GM23338 (cell line): ENCODE measurements at regions not wholly inside any gene's neighbourhood (a gene's known extent, or its start where the extent isn't known, plus 50 kb on each side); places are given as distances from the start of the nearest gene placed in this dataset.
"Not testable (repeated sequence)": the region's sequence is repeated elsewhere in the genome, so short reads cannot be mapped to it uniquely, and the experiment has no call there.

Experiments
- CREB1 ChIP-seq: fragments of 250-450 bp; sonication (Bioruptor Pico); IDR thresholded peaks from 2 replicates; pipeline ENCODE4 v1.5.0; 2020; ENCODE audit warnings: low read depth, mild to moderate bottlenecking, moderate library complexity
- EZH2 ChIP-seq: fragments of 200-600 bp; sonication (generic); IDR thresholded peaks from one replicate; pipeline ENCODE4 v1.8.0; 2017; ENCODE audit warnings: antibody characterized with exemption, mild to moderate bottlenecking, low read depth; ENCODE audit not compliant: unreplicated experiment
- EZH2phosphoT487 ChIP-seq: fragments of 200-600 bp; sonication (generic); IDR thresholded peaks from one replicate; pipeline ENCODE4 v1.8.1; 2018; ENCODE audit warnings: antibody characterized with exemption; ENCODE audit not compliant: unreplicated experiment
- JUNB ChIP-seq: IDR thresholded peaks from one replicate; pipeline ENCODE4 v1.6.1; 2016; ENCODE audit warnings: antibody characterized with exemption; ENCODE audit not compliant: unreplicated experiment
- NANOG ChIP-seq: IDR thresholded peaks from 2 replicates; pipeline ENCODE4 v1.6.1; 2016; ENCODE audit warnings: antibody characterized with exemption, borderline replicate concordance
- POLR2AphosphoS5 ChIP-seq: IDR thresholded peaks from 2 replicates; pipeline ENCODE4 v1.6.1; 2016; ENCODE audit warnings: antibody characterized with exemption, low read depth
- ZNF331 ChIP-seq: fragments of 250-450 bp; sonication (Bioruptor Pico); IDR thresholded peaks from 2 replicates; pipeline ENCODE4 v1.5.0; 2020; ENCODE audit warnings: low read depth, mild to moderate bottlenecking, moderate library complexity
- TF ChIP-seq, protein P1 (sequence below), 2 experiments: fragments of 200-600 bp in 1 of 2; sonication (generic) in 1 of 2; conservative IDR thresholded peaks; 2 replicates each; pipeline versions ENCODE4 v1.5.1 to v1.6.1; 2016 to 2017; ENCODE audit warnings: antibody characterized with exemption in 2 of 2, low read depth in 2 of 2, mild to moderate bottlenecking in 2 of 2, moderate library complexity in 1 of 2
- TF ChIP-seq, protein P2 (sequence below): IDR thresholded peaks from 2 replicates; pipeline ENCODE4 v1.6.1; 2016; ENCODE audit warnings: antibody characterized with exemption
- TF ChIP-seq, protein P3 (sequence below): IDR thresholded peaks from one replicate; pipeline ENCODE4 v1.6.1; 2018; ENCODE audit warnings: antibody characterized with exemption; ENCODE audit not compliant: unreplicated experiment

DNA sequence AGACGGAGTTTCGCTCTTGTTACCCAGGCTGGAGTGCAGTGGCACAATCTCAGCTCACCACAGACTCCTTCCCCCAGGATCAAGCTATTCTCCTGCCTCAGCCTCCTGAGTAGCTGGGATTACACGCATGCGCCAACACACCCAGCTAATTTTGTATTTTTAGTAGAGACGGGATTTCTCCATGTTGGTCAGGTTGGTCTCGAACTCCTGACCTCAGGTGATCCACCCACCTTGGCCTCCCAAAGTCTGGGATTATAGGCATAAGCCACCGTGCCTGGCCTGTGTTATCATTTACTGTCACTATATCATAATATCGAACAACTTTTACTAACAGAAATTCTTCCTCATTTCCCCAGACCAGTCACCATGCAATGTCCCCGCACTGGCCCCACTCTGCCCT is 104.0 kb upstream of the DLG1 start:
- TF ChIP-seq, protein P1, sequence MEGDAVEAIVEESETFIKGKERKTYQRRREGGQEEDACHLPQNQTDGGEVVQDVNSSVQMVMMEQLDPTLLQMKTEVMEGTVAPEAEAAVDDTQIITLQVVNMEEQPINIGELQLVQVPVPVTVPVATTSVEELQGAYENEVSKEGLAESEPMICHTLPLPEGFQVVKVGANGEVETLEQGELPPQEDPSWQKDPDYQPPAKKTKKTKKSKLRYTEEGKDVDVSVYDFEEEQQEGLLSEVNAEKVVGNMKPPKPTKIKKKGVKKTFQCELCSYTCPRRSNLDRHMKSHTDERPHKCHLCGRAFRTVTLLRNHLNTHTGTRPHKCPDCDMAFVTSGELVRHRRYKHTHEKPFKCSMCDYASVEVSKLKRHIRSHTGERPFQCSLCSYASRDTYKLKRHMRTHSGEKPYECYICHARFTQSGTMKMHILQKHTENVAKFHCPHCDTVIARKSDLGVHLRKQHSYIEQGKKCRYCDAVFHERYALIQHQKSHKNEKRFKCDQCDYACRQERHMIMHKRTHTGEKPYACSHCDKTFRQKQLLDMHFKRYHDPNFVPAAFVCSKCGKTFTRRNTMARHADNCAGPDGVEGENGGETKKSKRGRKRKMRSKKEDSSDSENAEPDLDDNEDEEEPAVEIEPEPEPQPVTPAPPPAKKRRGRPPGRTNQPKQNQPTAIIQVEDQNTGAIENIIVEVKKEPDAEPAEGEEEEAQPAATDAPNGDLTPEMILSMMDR (conservative IDR thresholded peaks at IDR 0.05; ENCODE audit: low read depth in 2 of 2): not testable (repeated sequence)
- not testable (repeated sequence) for TF ChIP-seq POLR2AphosphoS5; EZH2; EZH2phosphoT487; NANOG; CREB1 (CRISPR knock-in tag); JUNB; ZNF331
- TF ChIP-seq, protein P2, sequence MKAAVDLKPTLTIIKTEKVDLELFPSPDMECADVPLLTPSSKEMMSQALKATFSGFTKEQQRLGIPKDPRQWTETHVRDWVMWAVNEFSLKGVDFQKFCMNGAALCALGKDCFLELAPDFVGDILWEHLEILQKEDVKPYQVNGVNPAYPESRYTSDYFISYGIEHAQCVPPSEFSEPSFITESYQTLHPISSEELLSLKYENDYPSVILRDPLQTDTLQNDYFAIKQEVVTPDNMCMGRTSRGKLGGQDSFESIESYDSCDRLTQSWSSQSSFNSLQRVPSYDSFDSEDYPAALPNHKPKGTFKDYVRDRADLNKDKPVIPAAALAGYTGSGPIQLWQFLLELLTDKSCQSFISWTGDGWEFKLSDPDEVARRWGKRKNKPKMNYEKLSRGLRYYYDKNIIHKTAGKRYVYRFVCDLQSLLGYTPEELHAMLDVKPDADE: not testable (repeated sequence)
- TF ChIP-seq, protein P3, sequence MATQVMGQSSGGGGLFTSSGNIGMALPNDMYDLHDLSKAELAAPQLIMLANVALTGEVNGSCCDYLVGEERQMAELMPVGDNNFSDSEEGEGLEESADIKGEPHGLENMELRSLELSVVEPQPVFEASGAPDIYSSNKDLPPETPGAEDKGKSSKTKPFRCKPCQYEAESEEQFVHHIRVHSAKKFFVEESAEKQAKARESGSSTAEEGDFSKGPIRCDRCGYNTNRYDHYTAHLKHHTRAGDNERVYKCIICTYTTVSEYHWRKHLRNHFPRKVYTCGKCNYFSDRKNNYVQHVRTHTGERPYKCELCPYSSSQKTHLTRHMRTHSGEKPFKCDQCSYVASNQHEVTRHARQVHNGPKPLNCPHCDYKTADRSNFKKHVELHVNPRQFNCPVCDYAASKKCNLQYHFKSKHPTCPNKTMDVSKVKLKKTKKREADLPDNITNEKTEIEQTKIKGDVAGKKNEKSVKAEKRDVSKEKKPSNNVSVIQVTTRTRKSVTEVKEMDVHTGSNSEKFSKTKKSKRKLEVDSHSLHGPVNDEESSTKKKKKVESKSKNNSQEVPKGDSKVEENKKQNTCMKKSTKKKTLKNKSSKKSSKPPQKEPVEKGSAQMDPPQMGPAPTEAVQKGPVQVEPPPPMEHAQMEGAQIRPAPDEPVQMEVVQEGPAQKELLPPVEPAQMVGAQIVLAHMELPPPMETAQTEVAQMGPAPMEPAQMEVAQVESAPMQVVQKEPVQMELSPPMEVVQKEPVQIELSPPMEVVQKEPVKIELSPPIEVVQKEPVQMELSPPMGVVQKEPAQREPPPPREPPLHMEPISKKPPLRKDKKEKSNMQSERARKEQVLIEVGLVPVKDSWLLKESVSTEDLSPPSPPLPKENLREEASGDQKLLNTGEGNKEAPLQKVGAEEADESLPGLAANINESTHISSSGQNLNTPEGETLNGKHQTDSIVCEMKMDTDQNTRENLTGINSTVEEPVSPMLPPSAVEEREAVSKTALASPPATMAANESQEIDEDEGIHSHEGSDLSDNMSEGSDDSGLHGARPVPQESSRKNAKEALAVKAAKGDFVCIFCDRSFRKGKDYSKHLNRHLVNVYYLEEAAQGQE: not testable (repeated sequence)
